NCI-H1092 treated with DMSO at 0.1 percent for 48 hours (cell line): ENCODE measurements at regions not wholly inside any gene's neighbourhood (a gene's known extent, or its start where the extent isn't known, plus 50 kb on each side); places are given as distances from the start of the nearest gene placed in this dataset.

Experiments
- DNase-seq: peaks from one replicate; lab custom pipeline; 2025; lab: John Stamatoyannopoulos, UW

GRCh38 chr5:121737120-121737519, 114.6 kb upstream of the FTMT start:
- no peak for DNase-seq

- DNase-seq = no peak
These were observed 110.5 kb upstream of the FTMT start for GRCh38 chr5:121741156-121741555.

- no peak for DNase-seq
These were observed 107.1 kb upstream of the FTMT start for GRCh38 chr5:121744577-121744976.

GRCh38 chr5:121745407-121745806, 106.3 kb upstream of the FTMT start:
- DNase-seq = no peak

DNA sequence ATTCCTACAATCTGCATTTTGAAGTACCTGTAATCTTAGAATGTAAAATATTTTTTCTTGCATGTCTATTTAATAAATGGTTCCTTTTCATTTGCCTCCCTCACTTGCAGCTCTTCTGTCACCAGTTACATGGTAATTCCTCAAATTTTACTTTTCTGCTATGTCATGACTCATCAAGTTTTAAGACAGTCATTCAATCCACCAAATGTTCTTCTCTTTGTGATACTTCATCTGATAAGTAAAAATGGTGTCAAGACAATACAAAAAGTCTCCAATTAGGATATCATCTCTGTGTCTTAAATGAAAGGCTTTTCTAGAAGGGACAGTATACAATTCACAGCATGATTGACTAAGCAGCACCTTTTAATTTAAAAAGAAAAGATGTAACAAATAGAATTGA, 104.9 kb upstream of the FTMT start:
- DNase-seq = no peak

GRCh38 chr5:121748686-121749085, 103.0 kb upstream of the FTMT start:
- DNase-seq = peak; percentile 33

DNA sequence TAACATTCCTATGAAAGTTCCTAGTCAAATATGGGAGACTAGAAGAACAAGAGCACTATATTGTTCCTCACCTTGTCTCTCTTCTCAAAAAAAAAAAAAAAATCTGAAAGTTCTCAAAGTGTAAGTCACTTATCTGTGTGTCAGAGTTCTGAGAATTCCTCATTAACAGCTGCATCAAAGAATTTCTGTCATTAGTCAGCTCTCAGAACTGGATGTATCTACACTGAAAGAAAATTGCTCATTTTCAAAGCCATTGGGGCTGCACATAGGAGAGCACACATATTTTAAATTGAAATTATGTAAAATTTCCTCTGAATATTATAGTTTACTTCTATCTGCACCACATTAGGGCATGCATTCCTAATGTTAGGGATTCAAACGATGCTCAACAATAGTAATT, 99.5 kb upstream of the FTMT start:
- DNase-seq = no peak

DNA sequence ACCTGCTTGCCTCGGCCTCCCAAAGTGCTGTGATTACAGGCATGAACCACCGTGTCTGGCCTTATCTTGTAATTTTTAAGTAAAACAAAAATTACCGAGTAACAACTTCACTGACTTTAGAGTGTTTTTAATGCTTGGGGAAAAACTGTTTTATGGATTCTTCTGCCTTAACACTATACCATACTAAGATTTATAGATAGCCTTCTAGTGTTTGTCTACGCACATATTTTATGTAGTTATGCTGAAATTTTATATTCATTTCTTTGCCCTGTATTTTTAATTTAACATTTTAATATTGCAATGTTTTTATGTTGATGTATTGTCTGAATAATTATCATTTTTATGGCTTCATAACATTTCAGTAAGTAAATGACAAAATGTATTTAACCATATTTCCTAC, 96.4 kb upstream of the FTMT start:
- no peak for DNase-seq

DNA sequence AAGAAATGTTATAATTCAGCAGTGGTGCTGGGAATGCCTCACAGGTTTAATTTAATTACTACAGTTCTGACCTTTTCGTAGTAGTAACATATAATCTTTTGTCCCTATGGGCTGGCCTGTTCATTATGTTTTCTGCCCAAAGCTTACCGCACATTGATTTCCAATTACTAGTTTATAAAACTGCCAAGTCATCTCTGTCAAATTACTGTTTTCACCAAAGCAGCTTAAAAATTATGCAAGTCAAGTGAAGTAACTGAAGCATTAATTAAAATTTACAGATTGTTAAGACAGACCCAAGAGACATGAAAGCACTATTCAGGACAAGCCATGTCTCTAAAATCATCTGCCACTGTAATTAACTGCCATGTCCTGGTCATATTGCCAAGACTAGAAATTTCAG, 93.9 kb upstream of the FTMT start:
- no peak for DNase-seq

DNA sequence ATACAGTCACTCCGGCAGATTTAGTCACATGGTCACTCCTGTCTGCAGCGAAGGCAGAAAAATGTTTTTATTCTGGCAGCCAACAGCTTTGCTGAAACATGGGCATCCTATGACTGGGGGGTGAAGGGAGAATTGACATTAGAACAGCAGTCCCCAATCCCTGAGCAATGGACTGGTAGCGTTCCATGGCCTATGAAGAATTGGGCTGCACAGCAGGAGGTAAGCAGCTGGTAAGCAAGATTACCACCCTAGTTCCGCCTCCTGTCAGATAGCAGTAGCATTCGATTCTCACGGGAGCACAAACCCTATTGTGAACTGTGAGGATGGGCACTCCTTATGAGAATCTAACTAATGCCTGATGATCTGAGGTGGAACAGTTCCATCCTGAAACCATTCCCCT, 93.1 kb upstream of the FTMT start:
- no peak for DNase-seq

DNA sequence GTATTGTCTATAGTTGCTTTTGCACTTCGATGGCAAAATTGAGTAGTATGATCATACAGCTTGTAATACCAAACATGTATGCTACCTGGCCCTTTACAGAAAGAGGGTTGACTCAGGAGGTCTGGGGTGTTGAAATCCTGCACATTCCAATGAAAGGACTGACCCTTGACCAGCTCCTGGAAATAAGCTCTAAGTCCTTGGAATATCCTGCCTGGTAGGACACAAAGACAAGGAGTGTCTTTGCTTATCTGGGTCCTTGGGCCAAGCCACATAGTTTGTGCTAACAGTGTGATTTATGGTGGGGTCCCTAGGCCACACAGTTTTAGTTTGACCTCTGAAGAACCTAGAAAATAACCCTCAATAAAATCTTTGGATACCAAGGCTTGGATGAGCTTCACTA, 89.3 kb upstream of the FTMT start:
- DNase-seq = no peak

GRCh38 chr5:121763665-121764064, 88.0 kb upstream of the FTMT start:
- no peak for DNase-seq

DNA sequence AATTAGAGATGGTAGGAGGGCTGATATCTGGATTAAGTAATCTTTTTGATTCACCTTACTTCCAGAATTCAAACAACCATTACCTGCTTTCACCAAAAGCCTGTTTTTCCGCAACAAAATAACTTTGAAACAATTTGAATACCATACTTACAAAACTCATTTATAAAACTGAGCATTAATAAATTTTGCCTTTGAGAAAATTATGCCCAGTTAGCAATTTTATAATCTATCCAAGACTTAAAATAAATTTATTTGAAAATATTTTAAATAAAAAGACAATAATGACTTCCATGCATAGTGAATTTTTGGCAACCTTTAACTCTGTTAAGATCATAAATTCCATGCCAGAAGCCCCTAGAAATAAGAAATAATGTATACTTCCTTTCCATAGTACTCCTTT, 71.3 kb upstream of the FTMT start:
- no peak for DNase-seq

- DNase-seq = no peak
These were observed 68.0 kb upstream of the FTMT start for GRCh38 chr5:121783700-121784099.

- DNase-seq = no peak
These were observed 57.9 kb upstream of the FTMT start for GRCh38 chr5:121793791-121794190.

- no peak for DNase-seq
These were observed 56.2 kb upstream of the FTMT start for GRCh38 chr5:121795511-121795910.

- no peak for DNase-seq
These were observed 53.8 kb upstream of the FTMT start for GRCh38 chr5:121797681-121798518.
